ENCODE measurements at regions not wholly inside any gene's neighbourhood (a gene's known extent, or its start where the extent isn't known, plus 50 kb on each side); places are given as distances from the start of the nearest gene placed in this dataset.

- TF ChIP-seq USF2 (IDR thresholded peaks at IDR 0.05; ENCODE audit: borderline replicate concordance, low read depth, low read length): no peak
- TF ChIP-seq RXRA (IDR thresholded peaks at IDR 0.05; ENCODE audit: borderline replicate concordance, low read depth): no peak
- TF ChIP-seq RCOR1 (IDR thresholded peaks at IDR 0.05; ENCODE audit: low read length): no peak
- TF ChIP-seq CTCF (IDR thresholded peaks at IDR 0.05): no peak
- TF ChIP-seq RAD21 (IDR thresholded peaks at IDR 0.05; ENCODE audit: low read length): no peak
Measured at GRCh38 chr13:75154331-75154730, 327.6 kb downstream of the TBC1D4 start (continued).

- TF ChIP-seq RAD21 (IDR thresholded peaks at IDR 0.05; ENCODE audit: low read length) (no peak), YY1 (IDR thresholded peaks at IDR 0.05; ENCODE audit: low read depth) (no peak), MAX (IDR thresholded peaks at IDR 0.05; ENCODE audit: low read depth) (no peak), SIN3A (IDR thresholded peaks at IDR 0.05; ENCODE audit: borderline replicate concordance, low read depth, low read length) (no peak), CTCF (IDR thresholded peaks at IDR 0.05) (no peak)
- ChIA-PET CTCF (interaction anchor here (0.7 to 1.2 kb wide), 2 partner anchors 10 to 1397 kb away, joined by 3 read pairs; no protein-coding TSS in a partner anchor), POLR2A (no interaction called here)
- Histone ChIP-seq H3K4me2 (no peak overlapping the region), H3K9me2 (no peaks in the 10 kb centered on the region), H3K27me3 (ENCODE audit: insufficient read depth) (no peaks in the 10 kb centered on the region), H4K20me1 (ENCODE audit: insufficient read depth) (no peaks in the 10 kb centered on the region), H3F3A (replicated peaks; ENCODE audit: insufficient read depth) (no peaks in the 10 kb centered on the region), H3K27ac (ENCODE audit: low read depth in 2 of 2, low read length in 1 of 2) (no peak overlapping the region), H3K9me3 (no peaks in the 10 kb centered on the region), H3K4me3 (ENCODE audit: low read depth in 2 of 2, low read length in 1 of 2) (no peak overlapping the region), H3K9ac (no peak overlapping the region), H3K4me1 (ENCODE audit: control insufficient read depth in 1 of 2, insufficient read depth in 2 of 2, low read depth in 1 of 2, low read length in 1 of 2) (no peaks in the 10 kb centered on the region), H3K36me3 (replicated peaks in 1 of 2; ENCODE audit: control insufficient read depth in 1 of 2, insufficient read depth in 2 of 2, low read length in 1 of 2) (no peaks in the 10 kb centered on the region), H3K79me2 (ENCODE audit: insufficient read depth) (no peaks in the 10 kb centered on the region), H2AFZ (ENCODE audit: low read depth) (no peak overlapping the region)
- DNase-seq: no peak
Measured at GRCh38 chr13:75153834-75154233, 328.1 kb downstream of the TBC1D4 start.

- CTCF ChIA-PET: interaction anchor here (0.7 kb wide), 1 partner anchor 1396 kb away, joined by 3 read pairs; no protein-coding TSS in a partner anchor
- Histone ChIP-seq H3F3A (replicated peaks; ENCODE audit: insufficient read depth) (no peaks in the 10 kb centered on the region), H3K79me2 (ENCODE audit: insufficient read depth) (no peaks in the 10 kb centered on the region), H3K27me3 (ENCODE audit: insufficient read depth) (no peaks in the 10 kb centered on the region), H3K4me2 (no peak overlapping the region), H3K9ac (no peak overlapping the region), H3K27ac (ENCODE audit: low read depth in 2 of 2, low read length in 1 of 2) (no peak overlapping the region), H3K4me3 (ENCODE audit: low read depth in 2 of 2, low read length in 1 of 2) (no peak overlapping the region), H2AFZ (ENCODE audit: low read depth) (no peak overlapping the region), H4K20me1 (ENCODE audit: insufficient read depth) (no peaks in the 10 kb centered on the region), H3K9me3 (no peaks in the 10 kb centered on the region), H3K4me1 (ENCODE audit: control insufficient read depth in 1 of 2, insufficient read depth in 2 of 2, low read depth in 1 of 2, low read length in 1 of 2) (no peaks in the 10 kb centered on the region), H3K36me3 (replicated peaks in 1 of 2; ENCODE audit: control insufficient read depth in 1 of 2, insufficient read depth in 2 of 2, low read length in 1 of 2) (no peaks in the 10 kb centered on the region), H3K9me2 (no peaks in the 10 kb centered on the region)
- TF ChIP-seq EZH2phosphoT487 (IDR thresholded peaks at IDR 0.05; ENCODE audit: borderline replicate concordance, low read depth) (no peak), USF2 (IDR thresholded peaks at IDR 0.05; ENCODE audit: borderline replicate concordance, low read depth, low read length) (no peak), RCOR1 (IDR thresholded peaks at IDR 0.05; ENCODE audit: low read length) (no peak), CHD2 (IDR thresholded peaks at IDR 0.05; ENCODE audit: low read length, partially characterized antibody) (no peak), NFIC (IDR thresholded peaks at IDR 0.05; ENCODE audit: borderline replicate concordance) (no peak), RAD21 (IDR thresholded peaks at IDR 0.05; ENCODE audit: low read length) (no peak), MEF2A (IDR thresholded peaks at IDR 0.05; ENCODE audit: borderline replicate concordance, low read depth) (no peak)
- no peak for DNase-seq
- POLR2A ChIA-PET: no interaction called here
- WGBS (ENCODE audit: low lambda C conversion rate): 46% methylated on average over 4 of the region's 4 CpGs
Measured at GRCh38 chr13:75153386-75153785, 328.6 kb downstream of the TBC1D4 start.
